OCI-LY3 (cell line): ENCODE measurements at regions not wholly inside any gene's neighbourhood (a gene's known extent, or its start where the extent isn't known, plus 50 kb on each side); places are given as distances from the start of the nearest gene placed in this dataset.

ENCODE experiments used
- EZH2phosphoT487 ChIP-seq: fragments of 200-600 bp; shearing (Covaris generic); IDR thresholded peaks from 2 replicates; pipeline ENCODE4 v1.6.1; 2018; ENCODE audit warnings: antibody characterized with exemption, mixed run types, low read depth
- TF ChIP-seq, protein P1 (sequence below): fragments of 200-600, 300-600 bp; sonication (generic); IDR thresholded peaks from 2 replicates; pipeline ENCODE4 v1.5.1; 2014; ENCODE audit warnings: antibody characterized with exemption, low read length, low read depth

DNA sequence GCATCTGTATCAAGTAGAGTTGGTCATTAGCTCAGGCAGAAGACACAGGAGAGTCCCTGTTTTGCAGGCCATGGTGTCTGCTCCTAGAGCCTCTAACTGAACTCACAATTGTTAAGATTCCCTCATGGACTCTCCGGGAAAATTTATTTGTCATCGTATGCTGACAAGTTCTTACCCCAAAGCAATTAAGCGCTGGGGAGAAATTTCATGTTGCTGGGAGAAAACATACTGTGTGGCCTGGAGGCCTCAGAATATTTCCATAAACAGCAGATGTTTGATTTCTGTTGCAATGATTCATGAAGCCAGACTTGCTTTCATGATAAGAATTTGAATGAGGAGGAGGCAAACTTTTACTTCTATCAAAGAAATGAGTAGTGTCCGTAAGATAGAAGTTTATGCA lies 583.2 kb downstream of the GATA3 start:
- TF ChIP-seq, protein P1, sequence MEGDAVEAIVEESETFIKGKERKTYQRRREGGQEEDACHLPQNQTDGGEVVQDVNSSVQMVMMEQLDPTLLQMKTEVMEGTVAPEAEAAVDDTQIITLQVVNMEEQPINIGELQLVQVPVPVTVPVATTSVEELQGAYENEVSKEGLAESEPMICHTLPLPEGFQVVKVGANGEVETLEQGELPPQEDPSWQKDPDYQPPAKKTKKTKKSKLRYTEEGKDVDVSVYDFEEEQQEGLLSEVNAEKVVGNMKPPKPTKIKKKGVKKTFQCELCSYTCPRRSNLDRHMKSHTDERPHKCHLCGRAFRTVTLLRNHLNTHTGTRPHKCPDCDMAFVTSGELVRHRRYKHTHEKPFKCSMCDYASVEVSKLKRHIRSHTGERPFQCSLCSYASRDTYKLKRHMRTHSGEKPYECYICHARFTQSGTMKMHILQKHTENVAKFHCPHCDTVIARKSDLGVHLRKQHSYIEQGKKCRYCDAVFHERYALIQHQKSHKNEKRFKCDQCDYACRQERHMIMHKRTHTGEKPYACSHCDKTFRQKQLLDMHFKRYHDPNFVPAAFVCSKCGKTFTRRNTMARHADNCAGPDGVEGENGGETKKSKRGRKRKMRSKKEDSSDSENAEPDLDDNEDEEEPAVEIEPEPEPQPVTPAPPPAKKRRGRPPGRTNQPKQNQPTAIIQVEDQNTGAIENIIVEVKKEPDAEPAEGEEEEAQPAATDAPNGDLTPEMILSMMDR, result no peak
- no peak for TF ChIP-seq EZH2phosphoT487
